ENCODE measurements at regions not wholly inside any gene's neighbourhood (a gene's known extent, or its start where the extent isn't known, plus 50 kb on each side); places are given as distances from the start of the nearest gene placed in this dataset.

DNA sequence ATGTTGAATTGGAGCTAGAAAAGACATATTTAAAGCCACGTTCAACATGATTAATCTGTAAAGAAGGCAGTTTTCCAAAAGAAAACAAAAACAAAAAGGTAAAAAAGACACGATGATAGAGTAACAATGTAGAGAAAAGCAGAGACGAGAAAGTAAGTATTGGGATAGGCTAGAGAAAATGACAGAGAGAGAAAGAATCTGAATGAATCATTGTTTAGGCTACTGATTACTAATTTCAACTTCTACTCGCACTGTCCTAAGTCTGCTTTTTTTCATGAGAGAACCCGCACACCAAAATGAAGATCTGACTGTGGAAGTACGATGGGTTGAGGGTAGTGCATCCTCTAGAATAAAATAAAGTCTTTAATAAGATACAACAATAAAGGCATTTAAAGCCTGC, 1599.2 kb upstream of the TMEFF2 start:
- no peak for TF ChIP-seq CTCF (IDR thresholded peaks at IDR 0.05; ENCODE audit: low read length)
- no peak for TF ChIP-seq EZH2phosphoT487 (IDR thresholded peaks at IDR 0.05; ENCODE audit: low read length)
